Right lobe of liver (tissue), 6 donors: ENCODE measurements at regions not wholly inside any gene's neighbourhood (a gene's known extent, or its start where the extent isn't known, plus 50 kb on each side); places are given as distances from the start of the nearest gene placed in this dataset.

Source experiments
- ATAC-seq, 4 donors: fragments of 200-7000 bp; cut with Tn5 transposase; one replicate each; pipeline ENCODE4 v1.9.1; 2020; ENCODE audit warnings: mild to moderate bottlenecking in 4 of 4, moderate library complexity in 4 of 4
- DNase-seq, 3 donors: peaks; one replicate each; pipeline ENCODE4 v3.0.0-alpha.2; 2020
- H3K27ac ChIP-seq, 3 donors: fragments of 200-600 bp; one replicate each; pipeline ENCODE4 v1.8.0; 2022
- H3K27me3 ChIP-seq, 2 donors: fragments of 200-600 bp; one replicate each; pipeline ENCODE4 v1.8.0; 2022
- H3K36me3 ChIP-seq, 4 donors: fragments of 200-600 bp; sonication (generic) in 1 of 4; one replicate each; pipeline versions ENCODE4 v1.5.1 to v1.8.0; 2017 to 2022; ENCODE audit warnings: control low read depth in 1 of 4
- H3K4me1 ChIP-seq, 4 donors: fragments of 200-600 bp; sonication (generic) in 1 of 4; one replicate each; pipeline versions ENCODE4 v1.5.1 to v1.8.0; 2017 to 2022; ENCODE audit warnings: control low read depth in 1 of 4
- H3K4me3 ChIP-seq, 3 donors: fragments of 200-600 bp; one replicate each; pipeline ENCODE4 v1.8.0; 2022
- H3K9me3 ChIP-seq, 4 donors: fragments of 200-600 bp; sonication (generic) in 1 of 4; one replicate each; pipeline versions ENCODE4 v1.5.1 to v1.8.0; 2017 to 2022; ENCODE audit warnings: control low read depth in 1 of 4
- POLR2A ChIP-seq: fragments of 450-650 bp; IDR thresholded peaks from one replicate; pipeline ENCODE4 v1.6.1; 2017; ENCODE audit warnings: antibody characterized with exemption, mild to moderate bottlenecking
- WGBS: methylation state at CpG from one replicate; pipeline ENCODE4 v1.1.6; 2018; ENCODE audit warnings: low coverage, low lambda C conversion rate; ENCODE audit not compliant: insufficient coverage; ENCODE audit errors: missing lambda C conversion rate; 5-methylcytosine and 5-hydroxymethylcytosine counted together
- intact Hi-C, 2 donors: fragments of 100-400 bp; cut with DNase I; formaldehyde crosslinking; loops; one replicate each; pipeline versions ENCODE4 v1.11.2 to v1.14.1; 2022
- TF ChIP-seq, protein P1 (sequence below), 4 donors: fragments of 200-600 bp in 3 of 4; fragments of 450-650 bp in 1 of 4; IDR thresholded peaks; one replicate each; pipeline versions ENCODE4 v1.5.1 to v1.8.0; 2016 to 2022; ENCODE audit warnings: antibody characterized with exemption in 4 of 4, mild to moderate bottlenecking in 2 of 4
- donor health status: DM: no; HTN: yes; CAD: no.
- donor health status: DM: no; HTN: no; CAD: no.
- donor health status: DM: no; HTN: no; CAD: no.
- donor health status: DM: no; HTN: yes; CAD: no.
- donor health status: DM: no; HTN: yes; CAD: no.

DNA sequence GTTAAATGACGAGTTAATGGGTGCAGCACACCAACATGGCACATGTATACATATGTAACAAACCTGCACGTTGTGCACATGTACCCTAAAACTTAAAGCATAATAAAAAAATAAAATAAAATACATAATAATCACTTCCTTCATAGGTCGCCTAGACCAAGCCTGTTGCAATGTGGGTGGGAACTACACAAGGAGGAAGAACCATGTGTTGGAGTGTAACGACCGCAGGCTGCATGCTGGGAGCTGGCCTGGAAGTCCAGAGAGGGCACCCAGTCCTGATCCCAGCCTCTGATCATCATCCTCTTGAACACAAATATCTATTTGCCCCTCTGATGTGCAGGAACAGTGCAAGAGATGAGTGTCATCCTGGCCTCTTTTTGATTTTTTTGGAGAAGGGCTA, 224.7 kb upstream of the ASIC2 start:
- ATAC-seq = no peak
- 77% methylated on average over 4 of the region's 5 CpGs for WGBS
- Histone ChIP-seq H3K4me3 (no peak overlapping the region), H3K4me1 (peaks cover 0 to 12% (median 10%) of the 10 kb centered on the region in 4 donors), H3K27me3 (no peaks in the 10 kb centered on the region), H3K27ac (no peak overlapping the region), H3K9me3 (no peaks in the 10 kb centered on the region), H3K36me3 (no peaks in the 10 kb centered on the region)
- TF ChIP-seq, protein P1, sequence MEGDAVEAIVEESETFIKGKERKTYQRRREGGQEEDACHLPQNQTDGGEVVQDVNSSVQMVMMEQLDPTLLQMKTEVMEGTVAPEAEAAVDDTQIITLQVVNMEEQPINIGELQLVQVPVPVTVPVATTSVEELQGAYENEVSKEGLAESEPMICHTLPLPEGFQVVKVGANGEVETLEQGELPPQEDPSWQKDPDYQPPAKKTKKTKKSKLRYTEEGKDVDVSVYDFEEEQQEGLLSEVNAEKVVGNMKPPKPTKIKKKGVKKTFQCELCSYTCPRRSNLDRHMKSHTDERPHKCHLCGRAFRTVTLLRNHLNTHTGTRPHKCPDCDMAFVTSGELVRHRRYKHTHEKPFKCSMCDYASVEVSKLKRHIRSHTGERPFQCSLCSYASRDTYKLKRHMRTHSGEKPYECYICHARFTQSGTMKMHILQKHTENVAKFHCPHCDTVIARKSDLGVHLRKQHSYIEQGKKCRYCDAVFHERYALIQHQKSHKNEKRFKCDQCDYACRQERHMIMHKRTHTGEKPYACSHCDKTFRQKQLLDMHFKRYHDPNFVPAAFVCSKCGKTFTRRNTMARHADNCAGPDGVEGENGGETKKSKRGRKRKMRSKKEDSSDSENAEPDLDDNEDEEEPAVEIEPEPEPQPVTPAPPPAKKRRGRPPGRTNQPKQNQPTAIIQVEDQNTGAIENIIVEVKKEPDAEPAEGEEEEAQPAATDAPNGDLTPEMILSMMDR (IDR thresholded peaks at IDR 0.05) = no peak
- TF ChIP-seq POLR2A = no peak
- DNase-seq = no peak
- intact Hi-C loops = no loop called here

DNA sequence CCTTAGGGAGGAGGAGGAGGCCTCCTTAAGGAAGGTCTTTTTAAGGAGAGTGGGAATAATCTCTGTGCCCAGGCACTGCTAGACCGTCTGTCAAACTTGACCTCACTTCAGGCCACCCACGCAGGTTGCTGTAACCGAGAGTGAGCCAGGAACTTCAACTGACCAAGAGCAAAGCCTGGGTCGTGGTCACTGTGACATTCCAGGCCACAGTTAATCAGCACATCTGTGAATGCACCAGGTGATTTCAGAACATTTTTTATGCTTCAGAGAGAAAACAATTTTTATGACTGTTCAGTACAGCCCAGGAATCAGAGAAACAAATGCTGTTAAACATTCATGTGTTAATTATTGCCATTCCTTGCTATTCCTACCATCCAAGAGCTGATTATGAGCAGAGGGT, 226.6 kb upstream of the ASIC2 start:
- intact Hi-C loops = no loop called here
- Histone ChIP-seq H3K27ac (peak overlapping the region in 1 of 3 donors; percentile 2), H3K9me3 (no peaks in the 10 kb centered on the region), H3K36me3 (no peaks in the 10 kb centered on the region), H3K4me3 (no peak overlapping the region), H3K4me1 (peaks cover 0 to 10% (median 2%) of the 10 kb centered on the region in 4 donors), H3K27me3 (no peaks in the 10 kb centered on the region)
- TF ChIP-seq, protein P1 (IDR thresholded peaks at IDR 0.05) = no peak
- TF ChIP-seq POLR2A = no peak
- DNase-seq (peak in 1 of 3 donors; percentile 69), ATAC-seq (peak in 2 of 4 donors; percentile 41 to 82)
- 20% methylated on average over 4 of the region's 4 CpGs for WGBS

DNA sequence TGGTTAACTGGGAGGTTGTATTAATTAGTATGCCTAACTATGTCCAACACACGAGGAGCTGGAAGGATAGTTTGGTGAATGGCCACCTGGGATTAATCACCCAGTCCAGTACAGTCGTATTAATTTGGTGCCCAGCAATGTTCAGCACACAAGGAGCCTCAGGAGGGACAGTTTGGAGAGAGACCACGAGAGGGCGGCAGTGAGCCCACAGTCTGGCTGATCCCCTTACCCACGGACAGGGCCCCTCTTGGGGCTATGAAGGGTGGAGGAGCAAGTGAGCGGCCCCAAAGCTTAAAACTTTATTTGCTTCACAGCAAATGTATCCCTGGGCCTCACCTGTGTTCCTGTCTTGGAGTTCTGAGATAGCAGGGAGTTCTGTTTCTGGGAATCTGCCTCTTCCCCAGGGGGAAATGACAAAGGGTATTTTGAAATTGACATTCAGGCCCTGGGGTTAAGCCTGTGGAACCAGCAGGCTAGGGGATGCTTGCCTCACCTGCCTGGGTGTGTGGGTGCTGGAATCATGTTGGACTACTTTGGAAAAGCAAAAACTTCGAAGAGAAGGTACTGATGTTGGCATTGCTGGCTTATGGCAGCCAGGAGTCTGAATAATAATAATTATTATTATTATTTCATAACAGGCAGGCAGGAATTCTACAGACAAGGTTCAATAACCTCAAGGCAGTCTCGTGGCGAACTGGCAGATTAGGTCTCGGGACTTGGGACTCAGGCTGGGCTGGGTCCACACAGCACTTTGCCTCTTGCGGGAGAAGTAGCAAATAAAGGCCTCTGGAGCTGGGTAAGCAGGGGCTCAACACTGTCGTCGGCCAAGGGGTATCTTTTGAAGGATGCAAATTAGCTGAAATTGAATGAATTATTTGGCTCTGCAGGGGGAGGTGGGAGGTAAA, 227.6 kb upstream of the ASIC2 start:
- no peak for TF ChIP-seq POLR2A
- TF ChIP-seq, protein P1 (IDR thresholded peaks at IDR 0.05) = peak; percentile 36 to 68 (median 59)
- intact Hi-C loops = no loop called here
- peaks cover 0 to 10% (median 0%) of the 10 kb centered on the region in 4 donors for H3K4me1 ChIP-seq
- WGBS = 43% methylated on average over 13 of the region's 13 CpGs
- H3K4me3 ChIP-seq = no peak overlapping the region
- no peak overlapping the region for H3K27ac ChIP-seq
- H3K36me3 ChIP-seq = no peaks in the 10 kb centered on the region
- H3K27me3 ChIP-seq = no peaks in the 10 kb centered on the region
- ATAC-seq = peak; percentile 45 to 72 (median 68)
- H3K9me3 ChIP-seq = no peaks in the 10 kb centered on the region
- peak in 1 of 3 donors; percentile 48 for DNase-seq

DNA sequence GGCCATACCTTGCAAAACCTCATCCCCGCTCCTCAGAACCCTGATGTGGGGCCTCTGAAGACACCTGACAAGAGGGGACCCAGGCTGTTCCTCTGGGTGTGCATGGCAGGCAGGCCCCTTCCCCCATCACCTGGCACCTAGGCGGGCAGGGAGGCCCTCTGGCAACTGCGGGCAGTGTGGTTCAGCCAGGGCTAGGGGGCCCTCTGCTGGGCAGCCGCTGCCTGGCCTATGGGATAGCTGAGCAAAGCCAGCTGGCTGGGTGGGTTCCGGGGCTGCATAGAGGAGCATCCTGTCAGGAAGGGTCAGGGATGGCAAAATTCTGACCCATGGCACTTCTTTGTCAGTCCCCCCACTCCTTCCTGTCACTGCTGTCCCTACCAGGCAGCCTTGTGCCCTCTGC, 228.7 kb upstream of the ASIC2 start:
- Histone ChIP-seq H3K4me1 (peaks cover 0 to 10% (median 0%) of the 10 kb centered on the region in 4 donors), H3K4me3 (no peak overlapping the region), H3K27ac (no peak overlapping the region), H3K9me3 (no peaks in the 10 kb centered on the region), H3K36me3 (no peaks in the 10 kb centered on the region), H3K27me3 (no peaks in the 10 kb centered on the region)
- peak in 1 of 3 donors; percentile 67 for DNase-seq
- TF ChIP-seq, protein P1 (IDR thresholded peaks at IDR 0.05) = peak in 3 of 4 donors; percentile 13 to 70 (median 37)
- TF ChIP-seq POLR2A = no peak
- intact Hi-C loops = no loop called here
- peak in 3 of 4 donors; percentile 29 to 77 (median 33) for ATAC-seq
- WGBS = no CpG with 5 or more reads among the region's 5 CpGs
